ENCODE measurements at regions not wholly inside any gene's neighbourhood (a gene's known extent, or its start where the extent isn't known, plus 50 kb on each side); places are given as distances from the start of the nearest gene placed in this dataset.

DNA sequence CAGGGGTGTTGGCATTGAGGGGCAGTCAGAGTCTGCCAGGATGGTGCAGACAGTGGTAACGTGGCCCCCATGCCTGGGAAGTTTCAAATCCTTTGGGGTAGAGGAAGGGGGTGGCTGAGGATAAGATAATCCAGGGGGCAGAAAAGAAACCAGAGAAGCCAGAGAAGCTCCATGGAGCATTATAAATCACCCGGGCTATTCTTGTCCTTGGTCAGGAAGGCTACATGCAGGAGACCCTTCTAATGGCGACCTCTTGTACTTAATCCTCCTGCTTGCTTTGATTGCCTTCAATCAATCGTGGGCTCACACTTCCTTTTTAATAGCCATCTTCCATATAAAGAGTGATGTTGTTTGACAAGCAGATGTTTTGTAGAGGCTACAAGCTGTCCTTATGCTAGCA lies 131.9 kb downstream of the MAF start:
- TF ChIP-seq EZH2 (optimal IDR thresholded peaks at IDR 0.05; ENCODE audit: low read depth, low read length) (no peak), EZH2phosphoT487 (IDR thresholded peaks at IDR 0.05; ENCODE audit: low read length) (no peak)
- TF ChIP-seq, protein P1, sequence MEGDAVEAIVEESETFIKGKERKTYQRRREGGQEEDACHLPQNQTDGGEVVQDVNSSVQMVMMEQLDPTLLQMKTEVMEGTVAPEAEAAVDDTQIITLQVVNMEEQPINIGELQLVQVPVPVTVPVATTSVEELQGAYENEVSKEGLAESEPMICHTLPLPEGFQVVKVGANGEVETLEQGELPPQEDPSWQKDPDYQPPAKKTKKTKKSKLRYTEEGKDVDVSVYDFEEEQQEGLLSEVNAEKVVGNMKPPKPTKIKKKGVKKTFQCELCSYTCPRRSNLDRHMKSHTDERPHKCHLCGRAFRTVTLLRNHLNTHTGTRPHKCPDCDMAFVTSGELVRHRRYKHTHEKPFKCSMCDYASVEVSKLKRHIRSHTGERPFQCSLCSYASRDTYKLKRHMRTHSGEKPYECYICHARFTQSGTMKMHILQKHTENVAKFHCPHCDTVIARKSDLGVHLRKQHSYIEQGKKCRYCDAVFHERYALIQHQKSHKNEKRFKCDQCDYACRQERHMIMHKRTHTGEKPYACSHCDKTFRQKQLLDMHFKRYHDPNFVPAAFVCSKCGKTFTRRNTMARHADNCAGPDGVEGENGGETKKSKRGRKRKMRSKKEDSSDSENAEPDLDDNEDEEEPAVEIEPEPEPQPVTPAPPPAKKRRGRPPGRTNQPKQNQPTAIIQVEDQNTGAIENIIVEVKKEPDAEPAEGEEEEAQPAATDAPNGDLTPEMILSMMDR (IDR thresholded peaks at IDR 0.05; ENCODE audit: low read length): no peak

All from MM.1S (cell line).